ENCODE measurements at regions not wholly inside any gene's neighbourhood (a gene's known extent, or its start where the extent isn't known, plus 50 kb on each side); places are given as distances from the start of the nearest gene placed in this dataset.

GRCh38 chr10:107807836-107808235 is 643.3 kb upstream of the SORCS1 start:
- WGBS (ENCODE audit: low lambda C conversion rate, missing lambda C conversion rate): 93% methylated on average over 5 of the region's 5 CpGs
- no peaks in the 10 kb centered on the region for H4K20me1 ChIP-seq (ENCODE audit: insufficient read depth, poor library complexity, severe bottlenecking)
- H2AFZ ChIP-seq: no peak overlapping the region
- no peak overlapping the region for H3K4me3 ChIP-seq
- H3K4me2 ChIP-seq: no peak overlapping the region
- no peak overlapping the region for H3K27ac ChIP-seq
- no peaks in the 10 kb centered on the region for H3K4me1 ChIP-seq (ENCODE audit: insufficient read depth)
- H3K9me3 ChIP-seq (ENCODE audit: low read depth): no peaks in the 10 kb centered on the region
- no peaks in the 10 kb centered on the region for H3K79me2 ChIP-seq
- no peaks in the 10 kb centered on the region for H3K9me2 ChIP-seq (replicated peaks; ENCODE audit: insufficient read depth)
- DNase-seq (ENCODE audit: low spot score): no peak
- no peaks in the 10 kb centered on the region for H3K36me3 ChIP-seq (replicated peaks; ENCODE audit: insufficient read depth, low read depth)
- TF ChIP-seq EZH2phosphoT487 (IDR thresholded peaks at IDR 0.05; ENCODE audit: low read depth, severe bottlenecking, unreplicated experiment) (no peak), EZH2 (IDR thresholded peaks at IDR 0.05; ENCODE audit: borderline replicate concordance) (no peak)
- TF ChIP-seq, protein P1, sequence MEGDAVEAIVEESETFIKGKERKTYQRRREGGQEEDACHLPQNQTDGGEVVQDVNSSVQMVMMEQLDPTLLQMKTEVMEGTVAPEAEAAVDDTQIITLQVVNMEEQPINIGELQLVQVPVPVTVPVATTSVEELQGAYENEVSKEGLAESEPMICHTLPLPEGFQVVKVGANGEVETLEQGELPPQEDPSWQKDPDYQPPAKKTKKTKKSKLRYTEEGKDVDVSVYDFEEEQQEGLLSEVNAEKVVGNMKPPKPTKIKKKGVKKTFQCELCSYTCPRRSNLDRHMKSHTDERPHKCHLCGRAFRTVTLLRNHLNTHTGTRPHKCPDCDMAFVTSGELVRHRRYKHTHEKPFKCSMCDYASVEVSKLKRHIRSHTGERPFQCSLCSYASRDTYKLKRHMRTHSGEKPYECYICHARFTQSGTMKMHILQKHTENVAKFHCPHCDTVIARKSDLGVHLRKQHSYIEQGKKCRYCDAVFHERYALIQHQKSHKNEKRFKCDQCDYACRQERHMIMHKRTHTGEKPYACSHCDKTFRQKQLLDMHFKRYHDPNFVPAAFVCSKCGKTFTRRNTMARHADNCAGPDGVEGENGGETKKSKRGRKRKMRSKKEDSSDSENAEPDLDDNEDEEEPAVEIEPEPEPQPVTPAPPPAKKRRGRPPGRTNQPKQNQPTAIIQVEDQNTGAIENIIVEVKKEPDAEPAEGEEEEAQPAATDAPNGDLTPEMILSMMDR (IDR thresholded peaks at IDR 0.05; ENCODE audit: poor library complexity): no peak
- H3K27me3 ChIP-seq: no peaks in the 10 kb centered on the region

DNA sequence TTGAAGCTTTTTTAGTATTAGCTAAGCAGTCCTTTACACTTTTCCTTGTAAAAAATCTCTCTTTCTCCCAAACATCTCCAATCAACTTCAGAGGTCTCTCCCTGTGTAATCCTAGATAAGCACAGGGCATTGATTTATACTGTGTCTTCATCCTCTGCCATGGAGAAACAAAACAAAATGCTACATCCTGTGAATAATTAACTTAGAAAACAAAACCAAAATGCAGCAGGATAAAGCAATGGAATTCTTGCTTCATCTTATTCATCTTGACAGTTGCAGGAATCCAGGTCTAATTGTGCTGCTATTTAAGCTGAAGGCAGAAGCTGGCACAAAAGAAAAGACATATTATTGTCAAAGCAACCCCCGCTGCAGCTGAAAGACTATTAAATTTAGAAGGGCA is 641.5 kb upstream of the SORCS1 start:
- Histone ChIP-seq H3K79me2 (no peaks in the 10 kb centered on the region), H3K4me3 (no peak overlapping the region), H3K9me2 (replicated peaks; ENCODE audit: insufficient read depth) (no peaks in the 10 kb centered on the region), H3K9me3 (ENCODE audit: low read depth) (no peaks in the 10 kb centered on the region), H3K27me3 (no peaks in the 10 kb centered on the region), H3K36me3 (replicated peaks; ENCODE audit: insufficient read depth, low read depth) (no peaks in the 10 kb centered on the region), H2AFZ (no peak overlapping the region), H4K20me1 (ENCODE audit: insufficient read depth, poor library complexity, severe bottlenecking) (no peaks in the 10 kb centered on the region), H3K4me1 (ENCODE audit: insufficient read depth) (no peaks in the 10 kb centered on the region), H3K27ac (no peak overlapping the region), H3K4me2 (no peak overlapping the region)
- WGBS (ENCODE audit: low lambda C conversion rate, missing lambda C conversion rate): 93% methylated on average over 1 of the region's 1 CpG
- TF ChIP-seq, protein P1 (IDR thresholded peaks at IDR 0.05; ENCODE audit: poor library complexity): no peak
- TF ChIP-seq EZH2 (IDR thresholded peaks at IDR 0.05; ENCODE audit: borderline replicate concordance): no peak
- TF ChIP-seq EZH2phosphoT487 (IDR thresholded peaks at IDR 0.05; ENCODE audit: low read depth, severe bottlenecking, unreplicated experiment): no peak
- no peak for DNase-seq (ENCODE audit: low spot score)

GRCh38 chr10:107803546-107803945 is 639.0 kb upstream of the SORCS1 start:
- no peak for TF ChIP-seq EZH2 (IDR thresholded peaks at IDR 0.05; ENCODE audit: borderline replicate concordance)
- TF ChIP-seq, protein P1 (IDR thresholded peaks at IDR 0.05; ENCODE audit: poor library complexity): no peak
- TF ChIP-seq EZH2phosphoT487 (IDR thresholded peaks at IDR 0.05; ENCODE audit: low read depth, severe bottlenecking, unreplicated experiment): no peak
- Histone ChIP-seq H3K79me2 (no peaks in the 10 kb centered on the region), H3K27me3 (no peaks in the 10 kb centered on the region), H2AFZ (no peak overlapping the region), H3K9me2 (replicated peaks; ENCODE audit: insufficient read depth) (no peaks in the 10 kb centered on the region), H3K27ac (no peak overlapping the region), H3K4me3 (no peak overlapping the region), H3K9me3 (ENCODE audit: low read depth) (no peaks in the 10 kb centered on the region), H3K4me2 (no peak overlapping the region), H3K36me3 (replicated peaks; ENCODE audit: insufficient read depth, low read depth) (no peaks in the 10 kb centered on the region), H4K20me1 (ENCODE audit: insufficient read depth, poor library complexity, severe bottlenecking) (no peaks in the 10 kb centered on the region), H3K4me1 (ENCODE audit: insufficient read depth) (no peaks in the 10 kb centered on the region)
- DNase-seq (ENCODE audit: low spot score): no peak
- 65% methylated on average over 3 of the region's 4 CpGs for WGBS (ENCODE audit: low lambda C conversion rate, missing lambda C conversion rate)

- 89% methylated on average over 1 of the region's 1 CpG for WGBS (ENCODE audit: low lambda C conversion rate, missing lambda C conversion rate)
- H3K36me3 ChIP-seq (replicated peaks; ENCODE audit: insufficient read depth, low read depth): no peaks in the 10 kb centered on the region
- TF ChIP-seq EZH2 (IDR thresholded peaks at IDR 0.05; ENCODE audit: borderline replicate concordance): no peak
- TF ChIP-seq, protein P1 (IDR thresholded peaks at IDR 0.05; ENCODE audit: poor library complexity): no peak
- no peak for TF ChIP-seq EZH2phosphoT487 (IDR thresholded peaks at IDR 0.05; ENCODE audit: low read depth, severe bottlenecking, unreplicated experiment)
- no peaks in the 10 kb centered on the region for H3K79me2 ChIP-seq
- H3K9me2 ChIP-seq (replicated peaks; ENCODE audit: insufficient read depth): no peaks in the 10 kb centered on the region
- H4K20me1 ChIP-seq (ENCODE audit: insufficient read depth, poor library complexity, severe bottlenecking): no peaks in the 10 kb centered on the region
- H3K4me1 ChIP-seq (ENCODE audit: insufficient read depth): no peaks in the 10 kb centered on the region
- H3K9me3 ChIP-seq (ENCODE audit: low read depth): no peaks in the 10 kb centered on the region
- no peaks in the 10 kb centered on the region for H3K27me3 ChIP-seq
- no peak overlapping the region for H2AFZ ChIP-seq
- no peak overlapping the region for H3K4me3 ChIP-seq
- H3K27ac ChIP-seq: no peak overlapping the region
- DNase-seq (ENCODE audit: low spot score): no peak
- H3K4me2 ChIP-seq: no peak overlapping the region
These were observed 635.6 kb upstream of the SORCS1 start for GRCh38 chr10:107800061-107800460.
